ENCODE measurements at regions not wholly inside any gene's neighbourhood (a gene's known extent, or its start where the extent isn't known, plus 50 kb on each side); places are given as distances from the start of the nearest gene placed in this dataset.

- DNase-seq: no peak
Observed at GRCh38 chr9:84187090-84187489, 153.5 kb downstream of the SLC28A3 start.

DNA sequence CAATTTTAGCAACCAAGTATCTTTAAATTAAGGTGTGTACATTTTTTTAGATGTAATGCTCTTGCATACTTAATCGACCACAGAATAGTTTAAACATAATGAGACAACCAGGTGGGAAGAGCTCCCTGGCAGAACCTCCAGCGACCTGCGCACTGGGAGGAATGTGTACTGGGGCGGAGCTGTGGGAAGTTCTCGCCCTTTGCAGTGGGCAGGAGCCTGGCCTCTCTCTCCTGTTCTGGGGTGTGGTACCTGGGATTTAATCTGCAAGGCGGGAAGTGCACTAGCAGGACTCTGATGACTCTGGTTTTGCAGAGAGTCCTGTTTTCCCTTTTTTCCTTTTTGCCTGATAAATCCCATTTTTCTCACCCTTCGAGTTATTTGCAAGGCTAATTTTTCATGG is 150.7 kb downstream of the SLC28A3 start:
- DNase-seq: no peak

DNA sequence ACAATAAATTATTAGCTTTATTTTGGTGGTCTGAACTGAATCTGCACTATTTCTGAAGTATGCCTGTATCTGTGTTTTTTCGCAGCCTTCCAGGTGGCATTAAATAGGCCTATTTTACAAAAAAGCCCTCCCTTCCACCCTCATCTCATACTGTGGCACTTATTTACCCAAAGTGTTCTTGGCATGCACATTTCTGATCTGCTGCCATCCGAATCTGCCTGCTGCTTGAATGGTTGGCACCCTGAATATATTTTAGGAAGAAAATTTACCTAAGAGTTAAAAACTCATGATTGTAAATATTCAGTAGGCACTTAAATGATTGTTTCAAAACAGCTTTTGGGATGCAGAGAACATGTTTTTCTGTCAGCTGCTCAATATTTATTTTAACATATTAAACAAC is 150.1 kb downstream of the SLC28A3 start:
- DNase-seq: no peak

GRCh38 chr9:84206801-84207370 is 133.7 kb downstream of the SLC28A3 start:
- peak; percentile 67 for DNase-seq

DNA sequence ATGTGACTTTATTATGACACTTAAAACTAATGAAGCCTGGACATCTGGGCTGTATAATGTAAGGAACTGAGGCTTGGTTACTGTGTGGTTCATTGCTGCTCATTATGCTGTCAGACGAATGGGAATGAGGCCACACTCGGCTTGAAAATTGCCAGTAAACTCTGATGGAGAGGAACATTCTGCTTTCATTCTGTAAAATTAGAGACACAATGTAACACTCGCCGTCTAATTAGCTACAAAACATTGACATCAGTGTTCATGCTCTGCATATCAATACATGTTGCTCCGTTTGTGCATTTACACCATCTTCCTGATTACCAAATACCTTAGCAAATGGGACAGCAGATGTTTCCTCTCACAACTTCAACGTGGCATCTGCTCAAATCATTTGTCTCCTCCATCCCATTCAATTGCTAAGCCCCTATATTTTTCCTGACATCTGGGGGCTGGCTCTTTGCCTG is 133.0 kb downstream of the SLC28A3 start:
- no peak for DNase-seq

DNA sequence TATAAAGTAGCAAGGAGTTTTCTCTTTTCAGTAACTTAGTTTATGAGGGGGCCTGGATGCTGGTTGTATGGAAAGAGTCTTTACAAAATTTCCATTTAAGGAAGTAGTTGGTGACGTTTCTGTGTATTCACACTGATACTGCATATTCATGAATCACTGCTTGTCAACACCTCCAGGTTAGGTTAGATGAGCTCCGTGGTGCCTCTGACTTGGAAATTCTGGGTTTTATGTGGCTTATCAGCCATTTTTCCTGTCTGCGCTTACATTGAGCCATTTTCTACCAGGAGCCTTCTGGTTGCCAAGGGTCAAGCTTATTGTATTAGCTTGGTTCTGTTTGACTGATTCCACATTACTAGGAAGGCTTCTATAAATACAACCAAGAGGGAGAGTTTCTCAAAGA is 128.3 kb downstream of the SLC28A3 start:
- DNase-seq: no peak

GRCh38 chr9:84212982-84213381 is 127.6 kb downstream of the SLC28A3 start:
- DNase-seq: no peak

DNA sequence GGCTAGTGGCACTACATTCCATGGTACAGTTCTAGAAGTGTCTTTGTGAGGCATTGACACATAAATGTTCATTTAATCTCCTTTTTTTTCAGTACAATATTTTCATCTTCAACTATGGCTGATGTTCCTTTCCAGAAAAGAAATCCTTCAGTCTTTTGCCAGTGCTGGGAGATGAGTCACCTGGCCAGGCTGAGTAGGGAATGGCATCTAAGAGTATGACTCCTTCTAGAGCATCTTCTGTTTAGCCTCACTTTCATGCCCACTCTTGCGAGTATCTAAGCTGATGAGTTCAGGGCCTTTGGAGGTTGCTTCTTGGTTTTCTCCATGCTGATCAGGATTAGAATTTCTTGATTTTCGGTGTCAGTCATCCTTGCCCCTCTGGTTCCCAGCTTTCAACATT is 124.4 kb downstream of the SLC28A3 start:
- no peak for DNase-seq

- DNase-seq: peak; percentile 38
Observed at GRCh38 chr9:84218322-84218721, 122.2 kb downstream of the SLC28A3 start.

DNA sequence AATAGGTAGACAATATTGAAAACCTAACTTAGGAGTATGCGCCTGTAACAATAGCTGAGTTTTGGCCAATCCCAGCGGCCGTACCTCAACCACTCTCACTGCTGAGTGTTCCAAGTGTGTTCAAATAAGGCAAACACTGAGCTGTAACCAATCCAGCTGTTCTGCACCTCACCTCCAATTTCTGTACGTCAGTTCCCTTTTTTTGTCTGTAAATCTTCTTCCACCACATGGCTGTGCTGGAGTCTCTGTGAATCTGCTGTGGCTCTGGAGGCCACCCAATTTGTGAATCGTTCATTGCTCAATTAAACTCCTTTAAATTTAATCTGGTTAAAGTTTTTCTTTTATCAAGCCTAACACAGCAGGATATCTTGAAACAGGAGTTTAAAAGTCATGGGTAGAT is 116.3 kb downstream of the SLC28A3 start:
- DNase-seq: no peak

Measured in retina (tissue), 1 donor.